ENCODE measurements at regions not wholly inside any gene's neighbourhood (a gene's known extent, or its start where the extent isn't known, plus 50 kb on each side); places are given as distances from the start of the nearest gene placed in this dataset.

GRCh38 chr11:91086028-91086427 is 863.2 kb upstream of the CHORDC1 start:
- Histone ChIP-seq H3K79me2 (ENCODE audit: low read length) (no peaks in the 10 kb centered on the region), H3K9me3 (replicated peaks; ENCODE audit: insufficient read depth, low read length) (no peaks in the 10 kb centered on the region), H3K27me3 (replicated peaks; ENCODE audit: insufficient read depth, low read length) (no peaks in the 10 kb centered on the region), H3F3A (ENCODE audit: insufficient read depth, low read length) (no peaks in the 10 kb centered on the region), H3K9ac (ENCODE audit: low read length) (no peak overlapping the region), H3K4me1 (ENCODE audit: low read length) (no peaks in the 10 kb centered on the region), H3K9me2 (replicated peaks; ENCODE audit: insufficient read depth, low read length) (no peaks in the 10 kb centered on the region), H3K36me3 (replicated peaks; ENCODE audit: insufficient read depth, low read length) (no peaks in the 10 kb centered on the region), H3K4me3 (ENCODE audit: low read length) (no peak overlapping the region), H3K27ac (ENCODE audit: low read length) (no peak overlapping the region), H2AFZ (ENCODE audit: low read length) (no peak overlapping the region), H4K20me1 (ENCODE audit: insufficient read depth, low read length) (no peaks in the 10 kb centered on the region), H3K4me2 (ENCODE audit: low read depth, low read length) (no peak overlapping the region)
- DNase-seq: no peak
- TF ChIP-seq CTCF (IDR thresholded peaks at IDR 0.05; ENCODE audit: low read length) (no peak), EZH2phosphoT487 (IDR thresholded peaks at IDR 0.05; ENCODE audit: low read length) (no peak), EZH2 (optimal IDR thresholded peaks at IDR 0.05; ENCODE audit: low read depth, low read length) (no peak)

GRCh38 chr11:91082255-91082654 is 859.4 kb upstream of the CHORDC1 start:
- H3K36me3 ChIP-seq (replicated peaks; ENCODE audit: insufficient read depth, low read length): no peaks in the 10 kb centered on the region
- no peaks in the 10 kb centered on the region for H3F3A ChIP-seq (ENCODE audit: insufficient read depth, low read length)
- H4K20me1 ChIP-seq (ENCODE audit: insufficient read depth, low read length): no peaks in the 10 kb centered on the region
- DNase-seq: no peak
- H3K27ac ChIP-seq (ENCODE audit: low read length): no peak overlapping the region
- no peak overlapping the region for H3K9ac ChIP-seq (ENCODE audit: low read length)
- no peak overlapping the region for H3K4me3 ChIP-seq (ENCODE audit: low read length)
- H3K79me2 ChIP-seq (ENCODE audit: low read length): no peaks in the 10 kb centered on the region
- H3K27me3 ChIP-seq (replicated peaks; ENCODE audit: insufficient read depth, low read length): no peaks in the 10 kb centered on the region
- no peaks in the 10 kb centered on the region for H3K9me3 ChIP-seq (replicated peaks; ENCODE audit: insufficient read depth, low read length)
- no peak for TF ChIP-seq EZH2 (optimal IDR thresholded peaks at IDR 0.05; ENCODE audit: low read depth, low read length)
- no peak for TF ChIP-seq EZH2phosphoT487 (IDR thresholded peaks at IDR 0.05; ENCODE audit: low read length)
- no peak for TF ChIP-seq CTCF (IDR thresholded peaks at IDR 0.05; ENCODE audit: low read length)
- H2AFZ ChIP-seq (ENCODE audit: low read length): no peak overlapping the region
- H3K4me1 ChIP-seq (ENCODE audit: low read length): no peaks in the 10 kb centered on the region
- no peak overlapping the region for H3K4me2 ChIP-seq (ENCODE audit: low read depth, low read length)
- no peaks in the 10 kb centered on the region for H3K9me2 ChIP-seq (replicated peaks; ENCODE audit: insufficient read depth, low read length)

- H3K4me2 ChIP-seq (ENCODE audit: low read depth, low read length): no peak overlapping the region
These were observed 858.7 kb upstream of the CHORDC1 start for GRCh38 chr11:91081440-91082043.

More at GRCh38 chr11:91081440-91082043, 858.7 kb upstream of the CHORDC1 start:
- H3K9me2 ChIP-seq (replicated peaks; ENCODE audit: insufficient read depth, low read length): no peaks in the 10 kb centered on the region
- no peak overlapping the region for H3K9ac ChIP-seq (ENCODE audit: low read length)
- H3K4me1 ChIP-seq (ENCODE audit: low read length): no peaks in the 10 kb centered on the region
- no peak overlapping the region for H2AFZ ChIP-seq (ENCODE audit: low read length)
- no peaks in the 10 kb centered on the region for H3K27me3 ChIP-seq (replicated peaks; ENCODE audit: insufficient read depth, low read length)
- no peaks in the 10 kb centered on the region for H3K9me3 ChIP-seq (replicated peaks; ENCODE audit: insufficient read depth, low read length)
- no peak for DNase-seq
- no peaks in the 10 kb centered on the region for H3F3A ChIP-seq (ENCODE audit: insufficient read depth, low read length)
- H4K20me1 ChIP-seq (ENCODE audit: insufficient read depth, low read length): no peaks in the 10 kb centered on the region
- H3K4me3 ChIP-seq (ENCODE audit: low read length): no peak overlapping the region
- no peaks in the 10 kb centered on the region for H3K36me3 ChIP-seq (replicated peaks; ENCODE audit: insufficient read depth, low read length)
- TF ChIP-seq EZH2phosphoT487 (IDR thresholded peaks at IDR 0.05; ENCODE audit: low read length) (no peak), EZH2 (optimal IDR thresholded peaks at IDR 0.05; ENCODE audit: low read depth, low read length) (no peak), CTCF (IDR thresholded peaks at IDR 0.05; ENCODE audit: low read length) (no peak)
- no peak overlapping the region for H3K27ac ChIP-seq (ENCODE audit: low read length)
- no peaks in the 10 kb centered on the region for H3K79me2 ChIP-seq (ENCODE audit: low read length)
